WI38 (cell line): ENCODE measurements at regions not wholly inside any gene's neighbourhood (a gene's known extent, or its start where the extent isn't known, plus 50 kb on each side); places are given as distances from the start of the nearest gene placed in this dataset.

Experiments
- H3K4me3 ChIP-seq: 2 replicates; pipeline ENCODE4 v1.5.1; 2011; ENCODE audit warnings: low read depth, mild to moderate bottlenecking, control low read depth, low read length
- TF ChIP-seq, protein P1 (sequence below): IDR thresholded peaks from 2 replicates; pipeline ENCODE4 v1.5.1; 2012; ENCODE audit warnings: low read depth, mild to moderate bottlenecking, control low read depth, low read length

- no peak overlapping the region for H3K4me3 ChIP-seq
- TF ChIP-seq, protein P1, sequence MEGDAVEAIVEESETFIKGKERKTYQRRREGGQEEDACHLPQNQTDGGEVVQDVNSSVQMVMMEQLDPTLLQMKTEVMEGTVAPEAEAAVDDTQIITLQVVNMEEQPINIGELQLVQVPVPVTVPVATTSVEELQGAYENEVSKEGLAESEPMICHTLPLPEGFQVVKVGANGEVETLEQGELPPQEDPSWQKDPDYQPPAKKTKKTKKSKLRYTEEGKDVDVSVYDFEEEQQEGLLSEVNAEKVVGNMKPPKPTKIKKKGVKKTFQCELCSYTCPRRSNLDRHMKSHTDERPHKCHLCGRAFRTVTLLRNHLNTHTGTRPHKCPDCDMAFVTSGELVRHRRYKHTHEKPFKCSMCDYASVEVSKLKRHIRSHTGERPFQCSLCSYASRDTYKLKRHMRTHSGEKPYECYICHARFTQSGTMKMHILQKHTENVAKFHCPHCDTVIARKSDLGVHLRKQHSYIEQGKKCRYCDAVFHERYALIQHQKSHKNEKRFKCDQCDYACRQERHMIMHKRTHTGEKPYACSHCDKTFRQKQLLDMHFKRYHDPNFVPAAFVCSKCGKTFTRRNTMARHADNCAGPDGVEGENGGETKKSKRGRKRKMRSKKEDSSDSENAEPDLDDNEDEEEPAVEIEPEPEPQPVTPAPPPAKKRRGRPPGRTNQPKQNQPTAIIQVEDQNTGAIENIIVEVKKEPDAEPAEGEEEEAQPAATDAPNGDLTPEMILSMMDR, result no peak
Observed at GRCh38 chr10:9796564-9796963, 1221.1 kb upstream of the CELF2 start.

DNA sequence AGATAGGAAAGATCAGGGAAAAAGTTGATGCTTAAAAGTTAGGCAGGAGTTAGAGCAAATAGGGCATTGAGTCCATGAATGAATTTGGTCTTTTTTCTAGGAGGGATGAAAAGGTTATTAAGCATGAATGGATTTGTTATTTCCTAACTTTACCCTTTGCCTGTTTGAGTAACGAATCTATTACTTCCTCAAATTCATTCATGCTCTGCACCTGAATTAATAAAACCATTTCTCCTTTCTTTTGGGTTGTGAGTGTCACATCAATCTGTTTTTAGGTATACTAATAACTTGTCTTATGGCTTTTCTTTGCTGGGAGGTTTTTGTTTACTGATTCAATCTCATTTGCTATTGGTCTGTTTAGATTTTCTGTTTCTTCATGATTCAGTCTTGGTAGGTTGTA is 1217.7 kb upstream of the CELF2 start:
- H3K4me3 ChIP-seq, result no peak overlapping the region
- TF ChIP-seq, protein P1, result no peak

DNA sequence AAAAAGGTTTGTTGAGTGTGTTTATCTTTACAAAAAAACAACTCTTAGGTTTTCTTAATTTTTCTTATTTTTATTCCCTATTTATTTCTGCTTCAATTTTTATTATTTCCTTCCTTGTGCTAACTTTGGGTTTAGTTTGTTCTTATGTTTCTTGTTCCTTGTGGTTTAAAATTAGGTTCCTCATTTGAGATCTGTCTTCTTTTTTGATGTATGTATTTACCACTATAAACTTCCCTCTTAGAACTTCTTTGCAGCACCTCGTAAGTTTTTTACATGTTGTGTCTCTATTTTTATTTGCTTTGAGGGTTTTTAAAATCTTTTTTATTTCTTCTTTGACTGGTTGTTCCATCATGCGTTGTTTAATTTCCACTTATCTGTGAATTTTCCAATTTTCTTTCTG is 1217.1 kb upstream of the CELF2 start:
- TF ChIP-seq, protein P1, result no peak
- no peak overlapping the region for H3K4me3 ChIP-seq

- TF ChIP-seq, protein P1, result no peak
- no peak overlapping the region for H3K4me3 ChIP-seq
Observed at GRCh38 chr10:9807846-9808245, 1209.8 kb upstream of the CELF2 start.

DNA sequence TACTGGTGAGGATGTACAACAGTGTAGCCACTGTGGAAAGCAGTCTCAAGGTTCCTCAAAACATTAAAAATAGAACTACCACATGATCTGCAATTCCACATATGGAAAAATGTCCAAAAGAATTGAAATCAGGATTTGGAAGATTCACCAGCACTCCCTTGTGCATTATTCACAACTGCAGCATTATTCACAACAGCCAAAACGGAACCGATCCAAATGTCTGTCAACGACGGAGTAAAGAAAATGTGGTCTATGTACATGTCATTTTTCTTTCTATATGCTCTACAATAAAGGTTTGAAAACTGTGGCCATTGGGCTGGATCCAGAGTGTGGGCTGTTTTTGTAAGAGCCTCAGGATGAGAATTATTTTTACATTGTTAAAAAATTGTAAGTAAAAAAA is 1206.1 kb upstream of the CELF2 start:
- TF ChIP-seq, protein P1, result no peak

DNA sequence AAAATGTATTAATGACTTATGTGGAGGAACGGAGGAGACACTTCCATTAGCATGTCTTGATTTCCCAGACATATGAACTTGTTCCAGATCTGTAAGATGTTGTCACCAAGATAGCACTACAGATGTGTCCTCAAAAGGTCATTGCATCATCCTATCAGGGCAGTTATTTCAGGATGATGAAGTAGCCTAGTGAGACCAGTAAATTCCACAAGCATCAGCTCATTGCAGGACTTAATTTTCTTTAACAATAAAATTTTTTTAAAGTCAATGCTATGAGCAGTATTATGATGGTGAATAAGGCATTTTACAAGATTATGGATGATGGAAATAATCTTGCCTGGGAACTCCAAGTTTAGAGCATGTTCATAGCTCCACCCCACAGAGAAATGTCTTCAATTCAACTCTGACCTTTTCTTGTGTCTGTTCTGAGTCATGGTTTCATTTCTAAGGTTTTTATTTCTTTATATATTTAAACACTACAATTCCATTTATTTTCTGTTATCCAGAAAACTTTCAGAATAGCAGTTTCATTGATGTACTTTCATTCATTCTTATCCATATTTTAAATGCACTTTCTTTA is 1203.3 kb upstream of the CELF2 start:
- no peak overlapping the region for H3K4me3 ChIP-seq
- TF ChIP-seq, protein P1, result no peak

More for the DNA sequence above, 1206.1 kb upstream of the CELF2 start:
- H3K4me3 ChIP-seq, result no peak overlapping the region

DNA sequence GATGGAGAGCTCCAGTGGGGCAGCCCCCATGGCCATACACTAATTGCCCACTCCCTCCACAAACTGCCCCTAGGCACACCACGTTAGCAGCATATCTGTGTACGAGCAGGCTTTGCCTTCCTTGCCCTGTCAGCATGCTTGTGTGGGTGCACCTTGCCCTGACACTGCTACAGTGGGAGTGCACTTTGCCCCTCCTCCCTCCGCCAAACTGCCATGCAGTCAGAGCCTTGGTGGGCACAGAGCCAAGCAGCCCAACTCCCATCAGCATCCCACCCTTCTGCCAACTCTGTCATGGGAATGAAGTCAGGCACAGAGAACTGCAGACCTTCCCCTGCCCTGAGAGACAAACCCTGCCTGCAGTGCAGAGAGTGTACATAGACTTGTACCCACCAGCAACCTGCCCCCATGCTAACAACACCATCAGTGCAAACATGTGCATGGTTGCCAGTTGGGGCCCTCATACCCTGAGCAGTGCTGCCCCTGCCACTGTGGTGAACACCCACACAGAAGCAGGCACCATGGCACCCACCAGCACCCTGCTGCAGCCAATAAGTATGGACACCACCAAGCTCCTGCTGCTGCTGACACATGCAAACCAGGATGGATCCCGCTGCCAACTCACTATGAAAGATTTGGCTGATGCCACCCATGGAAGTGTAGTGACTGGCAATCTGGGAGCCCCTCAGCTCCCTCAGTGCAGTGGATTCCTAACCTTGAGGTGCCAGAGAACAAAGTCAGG is 1197.7 kb upstream of the CELF2 start:
- TF ChIP-seq, protein P1, result no peak
- no peak overlapping the region for H3K4me3 ChIP-seq
